Liver (tissue), 3 donors: ENCODE measurements at regions not wholly inside any gene's neighbourhood (a gene's known extent, or its start where the extent isn't known, plus 50 kb on each side); places are given as distances from the start of the nearest gene placed in this dataset.

ENCODE experiments used
- ATF3 ChIP-seq: IDR thresholded peaks from 2 replicates; pipeline ENCODE4 v1.6.1; 2016; ENCODE audit warnings: antibody characterized with exemption
- CTCF ChIP-seq: fragments of 150-350 bp; IDR thresholded peaks from 2 replicates; pipeline ENCODE4 v1.5.1; 2017; ENCODE audit warnings: improper control_type of control experiment, low read depth, low read length; ENCODE audit not compliant: missing input control
- EGR1 ChIP-seq, 2 donors: IDR thresholded peaks; 2 replicates each; pipeline ENCODE4 v1.6.1; 2016 to 2018; ENCODE audit warnings: antibody characterized with exemption in 2 of 2, low read depth in 2 of 2
- GABPA ChIP-seq, 2 donors: IDR thresholded peaks in 1 of 2; conservative IDR thresholded peaks in 1 of 2; 2 replicates each; pipeline ENCODE4 v1.6.1; 2016; ENCODE audit warnings: antibody characterized with exemption in 2 of 2, mild to moderate bottlenecking in 1 of 2, moderate library complexity in 1 of 2
- HNF4A ChIP-seq, 2 donors: conservative IDR thresholded peaks; 2 replicates each; pipeline ENCODE4 v1.6.1; 2016; ENCODE audit warnings: antibody characterized with exemption in 2 of 2, mild to moderate bottlenecking in 2 of 2
- HNF4G ChIP-seq: IDR thresholded peaks from 2 replicates; pipeline ENCODE4 v1.6.1; 2016; ENCODE audit warnings: antibody characterized with exemption
- JUND ChIP-seq, 2 donors: IDR thresholded peaks; 2 replicates each; pipeline ENCODE4 v1.6.1; 2016; ENCODE audit warnings: antibody characterized with exemption in 2 of 2
- MAX ChIP-seq: IDR thresholded peaks from 2 replicates; pipeline ENCODE4 v1.6.1; 2016; ENCODE audit warnings: antibody characterized with exemption
- RAD21 ChIP-seq, 2 donors: IDR thresholded peaks; 2 replicates each; pipeline ENCODE4 v1.6.1; 2016; ENCODE audit warnings: antibody characterized with exemption in 2 of 2, mild to moderate bottlenecking in 2 of 2
- REST ChIP-seq: IDR thresholded peaks from 2 replicates; pipeline ENCODE4 v1.6.1; 2016; ENCODE audit warnings: antibody characterized with exemption, mild to moderate bottlenecking
- SP1 ChIP-seq: IDR thresholded peaks from 2 replicates; pipeline ENCODE4 v1.6.1; 2018; ENCODE audit warnings: antibody characterized with exemption, mild to moderate bottlenecking
- TAF1 ChIP-seq: conservative IDR thresholded peaks from 2 replicates; pipeline ENCODE4 v1.6.1; 2016; ENCODE audit warnings: antibody characterized with exemption, mild to moderate bottlenecking
- donor health status: healthy.
- donor health status: healthy.

GRCh38 chr6:167666571-167667203, 160.0 kb upstream of the AFDN start:
- TF ChIP-seq CTCF = no peak
- no peak for TF ChIP-seq GABPA (IDR thresholded peaks at IDR 0.05 in 1 of 2, conservative IDR thresholded peaks at IDR 0.05 in 1 of 2)
- no peak for TF ChIP-seq MAX
- no peak for TF ChIP-seq EGR1 (IDR thresholded peaks at IDR 0.05; ENCODE audit: low read depth in 2 of 2)
- no peak for TF ChIP-seq RAD21 (IDR thresholded peaks at IDR 0.05)
- no peak for TF ChIP-seq JUND (IDR thresholded peaks at IDR 0.05)
- TF ChIP-seq ATF3 = no peak
- no peak for TF ChIP-seq TAF1
- TF ChIP-seq HNF4A (conservative IDR thresholded peaks at IDR 0.05) = no peak
- TF ChIP-seq SP1 = no peak
- TF ChIP-seq REST = no peak
- no peak for TF ChIP-seq HNF4G
